Tibial nerve (tissue), 3 donors: ENCODE measurements at regions not wholly inside any gene's neighbourhood (a gene's known extent, or its start where the extent isn't known, plus 50 kb on each side); places are given as distances from the start of the nearest gene placed in this dataset.

Experiments
- CTCF ChIP-seq, 5 experiments: fragments of 200-600 bp in 3 of 5; fragments of 450-650 bp in 2 of 5; sonication (generic) in 3 of 5; IDR thresholded peaks; one replicate each; pipeline ENCODE4 v1.5.1; 2016 to 2019; ENCODE audit warnings: antibody characterized with exemption in 5 of 5, mild to moderate bottlenecking in 3 of 5, moderate library complexity in 2 of 5
- POLR2A ChIP-seq, 2 donors: fragments of 450-650 bp; IDR thresholded peaks; one replicate each; pipeline ENCODE4 v1.6.1; 2017; ENCODE audit warnings: antibody characterized with exemption in 2 of 2, mild to moderate bottlenecking in 2 of 2, moderate library complexity in 2 of 2

- TF ChIP-seq CTCF (IDR thresholded peaks at IDR 0.05) (no peak), POLR2A (IDR thresholded peaks at IDR 0.05) (no peak)
Measured at GRCh38 chr2:5544205-5544786, 147.9 kb upstream of the SOX11 start.
